GM12878 (cell line): ENCODE measurements at regions not wholly inside any gene's neighbourhood (a gene's known extent, or its start where the extent isn't known, plus 50 kb on each side); places are given as distances from the start of the nearest gene placed in this dataset.
A peak's percentile ranks its signal among the peaks of the same experiment; 100 is the strongest.

Source experiments
- ATAC-seq: fragments of 200-7000 bp; cut with Tn5 transposase; 3 replicates; pipeline ENCODE4 v1.9.1; 2020; ENCODE audit warnings: mild to moderate bottlenecking, moderate library complexity
- BruUV-seq: library from RNA; stranded (reverse); fragments of 400-500 nt; replicated peaks from 2 replicates; lab custom pipeline; 2021; lab: Mats Ljungman, UMichigan
- CTCF ChIA-PET: fragments of 300-600 bp; sonication (Branson Sonifier 250); formaldehyde crosslinking; extraction: SDS; loops from one replicate; lab custom pipeline; 2021; ENCODE audit warnings: inconsistent platforms; lab: Yijun Ruan, JAX
- POLR2A ChIA-PET: fragments of 350-600 bp; formaldehyde crosslinking; extraction: SDS; loops from one replicate; lab custom pipeline; 2021; ENCODE audit warnings: inconsistent platforms; lab: Charles Lee
- RAD21 ChIA-PET: fragments of 300-600 bp; sonication (Branson Sonifier 250); formaldehyde crosslinking; loops from one replicate; lab custom pipeline; 2023; ENCODE audit warnings: antibody characterized with exemption; ENCODE audit not compliant: unreplicated experiment; lab: Charles Lee
- SMC1A ChIA-PET: fragments of 300-600 bp; sonication (Branson Sonifier 250); formaldehyde crosslinking; loops from one replicate; lab custom pipeline; 2023; ENCODE audit not compliant: unreplicated experiment, uncharacterized antibody; lab: Charles Lee
- DNase-seq: peaks from one replicate; pipeline ENCODE4 v3.0.0-alpha.2; 2011; ENCODE audit warnings: low read depth, low spot score
- FAIRE-seq: peaks from 3 replicates; lab custom pipeline; 2011; peaks lifted over from hg19 to GRCh38; lab: Jason Lieb, UNC
- H2AFZ ChIP-seq: 2 replicates; pipeline ENCODE4 v1.6.0; 2011; ENCODE audit warnings: low read depth, low read length, control low read depth; ENCODE audit not compliant: control insufficient read depth
- H3K27ac ChIP-seq: 2 replicates; pipeline ENCODE4 v1.5.1; 2011; ENCODE audit warnings: control low read depth; ENCODE audit not compliant: control insufficient read depth, insufficient read depth
- H3K27me3 ChIP-seq, 2 experiments: replicated peaks in 1 of 2; 2 replicates each; pipeline versions ENCODE4 v1.6.0 to v1.6.1; 2011; ENCODE audit warnings: low read length in 1 of 2; ENCODE audit not compliant: control insufficient read depth in 2 of 2, insufficient read depth in 2 of 2
- H3K36me3 ChIP-seq, 2 experiments: 2 replicates each; pipeline ENCODE4 v1.5.1; 2011; ENCODE audit warnings: low read length in 1 of 2; ENCODE audit not compliant: control insufficient read depth in 2 of 2, insufficient read depth in 2 of 2
- H3K4me1 ChIP-seq: 2 replicates; pipeline ENCODE4 v1.6.1; 2011; ENCODE audit warnings: mild to moderate bottlenecking, low read length, moderate library complexity, mixed read lengths; ENCODE audit not compliant: control insufficient read depth, insufficient read depth
- H3K4me2 ChIP-seq: 2 replicates; pipeline ENCODE4 v1.6.0; 2011; ENCODE audit warnings: control low read depth; ENCODE audit not compliant: control insufficient read depth, insufficient read depth
- H3K4me3 ChIP-seq: fragments of 200-600 bp; sonication (generic); 2 replicates; pipeline ENCODE4 v1.5.1; 2016
- H3K79me2 ChIP-seq: 2 replicates; pipeline ENCODE4 v1.6.0; 2011; ENCODE audit warnings: low read length; ENCODE audit not compliant: control insufficient read depth, insufficient read depth
- H3K9ac ChIP-seq: 2 replicates; pipeline ENCODE4 v1.8.0; 2011; ENCODE audit warnings: low read length, control low read depth, mixed read lengths; ENCODE audit not compliant: control insufficient read depth, insufficient read depth
- H3K9me3 ChIP-seq: replicated peaks from 3 replicates; pipeline ENCODE4 v1.5.1; 2011; ENCODE audit warnings: mild to moderate bottlenecking, low read length; ENCODE audit not compliant: control insufficient read depth, insufficient read depth
- H4K20me1 ChIP-seq: 2 replicates; pipeline ENCODE4 v1.6.0; 2011; ENCODE audit not compliant: control insufficient read depth, insufficient read depth
- HDAC2 ChIP-seq: fragments of 200-600 bp; sonication (generic); IDR thresholded peaks from 2 replicates; pipeline ENCODE4 v1.6.1; 2017
- MEF2A ChIP-seq: IDR thresholded peaks from 2 replicates; pipeline ENCODE4 v1.6.1; 2011; ENCODE audit warnings: low read depth, mild to moderate bottlenecking, low read length, moderate library complexity; ENCODE audit not compliant: insufficient read depth
- NRF1 ChIP-seq: conservative IDR thresholded peaks from 2 replicates; pipeline ENCODE4 v1.6.1; 2011; ENCODE audit warnings: mild to moderate bottlenecking, low read depth, low read length, improper control_type of control experiment
- RAD21 ChIP-seq: IDR thresholded peaks from 2 replicates; pipeline ENCODE4 v1.6.1; 2011; ENCODE audit warnings: mild to moderate bottlenecking, low read depth, low read length, moderate library complexity; ENCODE audit not compliant: insufficient read depth
- RELB ChIP-seq: fragments of 450-650 bp; IDR thresholded peaks from 2 replicates; pipeline ENCODE4 v1.6.1; 2017; ENCODE audit warnings: low read depth, mild to moderate bottlenecking, moderate library complexity
- SP1 ChIP-seq: IDR thresholded peaks from one replicate; pipeline ENCODE4 v1.6.1; 2011; ENCODE audit warnings: low read depth, low read length
- SUZ12 ChIP-seq: fragments of 200-600 bp; sonication (generic); IDR thresholded peaks from one replicate; pipeline ENCODE4 v1.6.1; 2018; ENCODE audit warnings: antibody characterized with exemption, mild to moderate bottlenecking; ENCODE audit not compliant: unreplicated experiment
- ZSCAN29 ChIP-seq: fragments of 450-650 bp; IDR thresholded peaks from 2 replicates; pipeline ENCODE4 v1.6.1; 2017; ENCODE audit warnings: mild to moderate bottlenecking, moderate library complexity
- WGBS: methylation state at CpG from one replicate; pipeline ENCODE4 v1.1.6; 2016; ENCODE audit warnings: low lambda C conversion rate; ENCODE audit not compliant: insufficient replicate concordance, insufficient coverage; ENCODE audit errors: missing lambda C conversion rate; 5-methylcytosine and 5-hydroxymethylcytosine counted together
- in situ Hi-C: fragments of 300-500 bp; cut with MboI; formaldehyde crosslinking; loops from 9 replicates; pipeline ENCODE4 v1.14.3; 2018; ENCODE audit warnings: mixed read lengths
- intact Hi-C: fragments of 100-400 bp; cut with micrococcal nuclease; formaldehyde crosslinking; loops from one replicate; pipeline ENCODE4 v1.14.2; 2022; ENCODE audit not compliant: unreplicated experiment
- TF ChIP-seq, protein P1 (sequence below): fragments of 450-650 bp; conservative IDR thresholded peaks from 2 replicates; pipeline ENCODE4 v1.6.1; 2017; ENCODE audit warnings: mild to moderate bottlenecking, moderate library complexity

- TF ChIP-seq, protein P1, sequence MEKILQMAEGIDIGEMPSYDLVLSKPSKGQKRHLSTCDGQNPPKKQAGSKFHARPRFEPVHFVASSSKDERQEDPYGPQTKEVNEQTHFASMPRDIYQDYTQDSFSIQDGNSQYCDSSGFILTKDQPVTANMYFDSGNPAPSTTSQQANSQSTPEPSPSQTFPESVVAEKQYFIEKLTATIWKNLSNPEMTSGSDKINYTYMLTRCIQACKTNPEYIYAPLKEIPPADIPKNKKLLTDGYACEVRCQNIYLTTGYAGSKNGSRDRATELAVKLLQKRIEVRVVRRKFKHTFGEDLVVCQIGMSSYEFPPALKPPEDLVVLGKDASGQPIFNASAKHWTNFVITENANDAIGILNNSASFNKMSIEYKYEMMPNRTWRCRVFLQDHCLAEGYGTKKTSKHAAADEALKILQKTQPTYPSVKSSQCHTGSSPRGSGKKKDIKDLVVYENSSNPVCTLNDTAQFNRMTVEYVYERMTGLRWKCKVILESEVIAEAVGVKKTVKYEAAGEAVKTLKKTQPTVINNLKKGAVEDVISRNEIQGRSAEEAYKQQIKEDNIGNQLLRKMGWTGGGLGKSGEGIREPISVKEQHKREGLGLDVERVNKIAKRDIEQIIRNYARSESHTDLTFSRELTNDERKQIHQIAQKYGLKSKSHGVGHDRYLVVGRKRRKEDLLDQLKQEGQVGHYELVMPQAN, result no peak
- peak; percentile 35; the same call in 1 of the 2 replicates for TF ChIP-seq RAD21
Observed at GRCh38 chr5:163005949-163006348, 431.4 kb upstream of the CCNG1 start (continued).

- BruUV-seq, result no TSS peak
- FAIRE-seq (no peak), ATAC-seq (no peak), DNase-seq (no peak)
- SMC1A ChIA-PET, result interaction anchor here (0.6 kb wide), 1 partner anchor 201 kb away, joined by 3 read pairs; no protein-coding TSS in a partner anchor
- Histone ChIP-seq H3K27me3 (no peaks in the 10 kb centered on the region), H3K4me1 (no peaks in the 10 kb centered on the region), H3K4me3 (no peak overlapping the region), H3K4me2 (no peak overlapping the region), H3K36me3 (no peaks in the 10 kb centered on the region), H3K9me3 (no peaks in the 10 kb centered on the region), H3K9ac (no peak overlapping the region), H3K79me2 (no peaks in the 10 kb centered on the region), H4K20me1 (no peaks in the 10 kb centered on the region), H3K27ac (no peak overlapping the region), H2AFZ (no peak overlapping the region)
- CTCF ChIA-PET, result no interaction called here
- intact Hi-C loops (no loop called here), in situ Hi-C loops (no loop called here)
- 33% methylated on average over 1 of the region's 1 CpG for WGBS
- POLR2A ChIA-PET, result no interaction called here
- TF ChIP-seq SUZ12 (no peak), RELB (no peak), MEF2A (no peak), HDAC2 (no peak), NRF1 (no peak), ZSCAN29 (no peak), SP1 (no peak)
- RAD21 ChIA-PET, result no interaction called here
Observed at GRCh38 chr5:163022582-163023128, 414.7 kb upstream of the CCNG1 start.
